ENCODE measurements at regions not wholly inside any gene's neighbourhood (a gene's known extent, or its start where the extent isn't known, plus 50 kb on each side); places are given as distances from the start of the nearest gene placed in this dataset.

- Histone ChIP-seq H2AK9ac (replicated peaks; ENCODE audit: low read depth, low read length, poor library complexity) (no peak overlapping the region), H3K9me1 (ENCODE audit: insufficient read depth, low read length) (no peaks in the 10 kb centered on the region), H3K36me3 (ENCODE audit: control insufficient read depth, insufficient read depth, low read length) (no peaks in the 10 kb centered on the region), H3K4me3 (ENCODE audit: insufficient read depth, low read depth, low read length) (no peak overlapping the region), H4K20me1 (ENCODE audit: insufficient read depth, low read length) (no peaks in the 10 kb centered on the region), H3K4me1 (ENCODE audit: control insufficient read depth, insufficient read depth, low read length) (no peaks in the 10 kb centered on the region), H4K8ac (ENCODE audit: low read depth in 2 of 2, low read length in 2 of 2) (no peak overlapping the region), H3K9me3 (ENCODE audit: control insufficient read depth, insufficient read depth, low read length) (peaks cover 2% of the 10 kb centered on the region), H2BK20ac (ENCODE audit: low read depth, low read length) (no peak overlapping the region), H3K56ac (ENCODE audit: extremely low read depth, insufficient read depth, low read length) (no peak overlapping the region), H2BK5ac (ENCODE audit: low read depth, low read length, poor library complexity, severe bottlenecking) (no peak overlapping the region), H4K5ac (ENCODE audit: low read depth, low read length) (no peak overlapping the region), H3K14ac (replicated peaks; ENCODE audit: low read depth, low read length) (no peak overlapping the region), H3K4ac (ENCODE audit: low read depth, low read length) (no peak overlapping the region), H3K23ac (ENCODE audit: low read depth, low read length) (no peak overlapping the region), H3K27ac (ENCODE audit: insufficient read depth, low read length) (no peak overlapping the region), H3K18ac (ENCODE audit: low read depth, low read length) (no peak overlapping the region), H2AFZ (replicated peaks; ENCODE audit: low read length, poor library complexity) (no peak overlapping the region), H4K91ac (ENCODE audit: insufficient read depth, low read depth, low read length) (no peak overlapping the region), H2BK120ac (ENCODE audit: low read depth, low read length) (no peak overlapping the region), H3K4me2 (ENCODE audit: low read depth, low read length) (no peak overlapping the region), H3K9ac (ENCODE audit: low read depth, low read length) (no peak overlapping the region), H2AK5ac (ENCODE audit: low read depth, low read length) (no peak overlapping the region), H3K79me1 (ENCODE audit: low read depth in 1 of 2, low read length in 2 of 2) (no peaks in the 10 kb centered on the region), H3K27me3 (ENCODE audit: control insufficient read depth, insufficient read depth, low read length) (no peaks in the 10 kb centered on the region), H2BK15ac (ENCODE audit: low read depth, low read length) (no peak overlapping the region)
- DNase-seq (no peak), ATAC-seq (ENCODE audit: low read depth) (no peak)
- no TSS peak for BruUV-seq (replicated peaks)
- TF ChIP-seq CEBPB (IDR thresholded peaks at IDR 0.05; ENCODE audit: low read depth, low read length) (no peak), BHLHE40 (IDR thresholded peaks at IDR 0.05; ENCODE audit: low read depth, low read length) (no peak), MXI1 (IDR thresholded peaks at IDR 0.05; ENCODE audit: borderline replicate concordance, low read depth, low read length) (no peak), FOS (IDR thresholded peaks at IDR 0.05; ENCODE audit: low read depth, low read length) (no peak), CTCF (conservative IDR thresholded peaks at IDR 0.05; ENCODE audit: low read depth, low read length) (no peak), SMC3 (IDR thresholded peaks at IDR 0.05; ENCODE audit: low read depth, low read length) (no peak), NFE2L2 (IDR thresholded peaks at IDR 0.05; ENCODE audit: low read depth, low read length) (no peak), RCOR1 (IDR thresholded peaks at IDR 0.05; ENCODE audit: insufficient replicate concordance, low read length) (no peak), USF2 (IDR thresholded peaks at IDR 0.05; ENCODE audit: low read depth, low read length) (no peak), POLR2A (IDR thresholded peaks at IDR 0.05; ENCODE audit: low read depth, low read length) (no peak), RAD21 (IDR thresholded peaks at IDR 0.05; ENCODE audit: low read length) (no peak), ELK1 (IDR thresholded peaks at IDR 0.05; ENCODE audit: borderline replicate concordance, low read depth, low read length) (no peak), MAZ (IDR thresholded peaks at IDR 0.05; ENCODE audit: borderline replicate concordance, low read depth, low read length) (no peak), CHD1 (IDR thresholded peaks at IDR 0.05; ENCODE audit: low read depth, low read length) (no peak)
- WGBS, 2 experiments (ENCODE audit: extremely low coverage in 2 of 2, insufficient read length in 1 of 2) = no CpG with 5 or more reads among the region's 4 CpGs
- in situ Hi-C loops (cut with MboI; ENCODE audit: low sequenced_read_pairs) = no loop called here
- intact Hi-C loops (cut with micrococcal nuclease) = no loop called here
- dilution Hi-C loops (cut with HindIII; ENCODE audit: low sequenced_read_pairs, unreplicated experiment) = no loop called here
- ChIA-PET POLR2A (ENCODE audit: unreplicated experiment) (no interaction called here), CTCF (no interaction called here)
Observed at GRCh38 chr4:96295143-96295741, 455.3 kb downstream of the PDHA2 start.
